HepG2 (cell line): ENCODE measurements at regions not wholly inside any gene's neighbourhood (a gene's known extent, or its start where the extent isn't known, plus 50 kb on each side); places are given as distances from the start of the nearest gene placed in this dataset.

Source experiments
- CBX2 ChIP-seq, 2 experiments: fragments of 200-600 bp in 1 of 2; sonication (generic); formaldehyde crosslinking in 1 of 2; IDR thresholded peaks; 2 replicates each; pipeline versions ENCODE4 v1.7.0 to v1.8.1; 2018 to 2022; ENCODE audit warnings: low read depth in 2 of 2, low read length in 1 of 2, mild to moderate bottlenecking in 1 of 2, missing genetic modification reagents in 1 of 2
- GPBP1L1 ChIP-seq: sonication (generic); formaldehyde crosslinking; IDR thresholded peaks from 2 replicates; pipeline ENCODE4 v1.5.0; 2020; ENCODE audit warnings: mild to moderate bottlenecking, missing genetic modification reagents
- GTF2F1 ChIP-seq: fragments of 150-350 bp; IDR thresholded peaks from 2 replicates; pipeline ENCODE4 v1.6.1; 2014; ENCODE audit warnings: low read length
- PRDM15 ChIP-seq: sonication (generic); formaldehyde crosslinking; IDR thresholded peaks from 2 replicates; pipeline ENCODE4 v1.4.0; 2020; ENCODE audit warnings: missing genetic modification reagents
- TF ChIP-seq, protein P1 (sequence below): sonication (generic); formaldehyde crosslinking; IDR thresholded peaks from 2 replicates; pipeline ENCODE4 v1.4.0; 2020; ENCODE audit warnings: missing genetic modification reagents

DNA sequence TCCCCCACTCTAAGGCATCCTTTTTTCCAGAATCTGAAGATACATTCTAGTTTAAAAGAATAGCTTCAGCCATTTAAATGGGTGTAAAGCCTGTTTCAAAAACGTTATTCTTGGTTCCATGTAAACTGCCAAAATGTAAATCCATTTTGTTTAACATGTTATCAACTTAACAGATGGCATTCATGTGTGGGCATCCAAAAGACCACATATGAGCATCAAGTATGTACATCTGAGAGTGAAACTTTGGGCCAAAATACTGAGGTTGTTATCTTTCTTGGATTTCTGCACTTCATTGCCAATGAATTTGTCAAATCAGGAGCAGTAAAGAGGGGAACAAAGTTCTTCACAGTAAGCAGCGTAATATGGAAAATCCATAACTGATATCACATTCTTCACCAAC is 395.4 kb downstream of the ZNF804A start:
- no peak for TF ChIP-seq GTF2F1
- TF ChIP-seq CBX2 (IDR thresholded peaks at IDR 0.05; ENCODE audit: low read depth, low read length), result no peak
- no peak for TF ChIP-seq CBX2 (CRISPR knock-in tag; IDR thresholded peaks at IDR 0.05; ENCODE audit: low read depth)
- TF ChIP-seq GPBP1L1, result no peak
- TF ChIP-seq, protein P1, sequence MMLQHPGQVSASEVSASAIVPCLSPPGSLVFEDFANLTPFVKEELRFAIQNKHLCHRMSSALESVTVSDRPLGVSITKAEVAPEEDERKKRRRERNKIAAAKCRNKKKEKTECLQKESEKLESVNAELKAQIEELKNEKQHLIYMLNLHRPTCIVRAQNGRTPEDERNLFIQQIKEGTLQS (CRISPR knock-in tag), result no peak
- TF ChIP-seq PRDM15 (CRISPR knock-in tag), result no peak
